HEK293T (cell line): ENCODE measurements at regions not wholly inside any gene's neighbourhood (a gene's known extent, or its start where the extent isn't known, plus 50 kb on each side); places are given as distances from the start of the nearest gene placed in this dataset.

Source experiments
- CTCF ChIA-PET: fragments of 350-600 bp; formaldehyde crosslinking; extraction: SDS; loops from one replicate; lab custom pipeline; 2021; ENCODE audit warnings: antibody characterized with exemption, inconsistent platforms; lab: Yijun Ruan, JAX
- POLR2A ChIA-PET: fragments of 350-600 bp; formaldehyde crosslinking; extraction: SDS; loops from one replicate; lab custom pipeline; 2020; ENCODE audit warnings: antibody characterized with exemption, inconsistent platforms; lab: Yijun Ruan, JAX
- DNase-seq: peaks from one replicate; pipeline ENCODE4 v3.0.0; 2012; ENCODE audit warnings: mixed read lengths; ENCODE audit errors: extremely low spot score
- ARNT ChIP-seq: fragments of 450-650 bp; IDR thresholded peaks from 2 replicates; pipeline ENCODE4 v1.6.1; 2017; ENCODE audit warnings: mild to moderate bottlenecking
- BHLHE40 ChIP-seq: fragments of 450-650 bp; IDR thresholded peaks from 2 replicates; pipeline ENCODE4 v1.6.1; 2016; ENCODE audit warnings: mild to moderate bottlenecking, moderate library complexity, borderline replicate concordance
- CTBP1 ChIP-seq: fragments of 450-650 bp; IDR thresholded peaks from 2 replicates; pipeline ENCODE4 v1.6.1; 2016; ENCODE audit warnings: borderline replicate concordance
- ELF4 ChIP-seq: fragments of 450-650 bp; IDR thresholded peaks from 2 replicates; pipeline ENCODE4 v1.6.1; 2017; ENCODE audit warnings: antibody characterized with exemption
- FOXA1 ChIP-seq: fragments of 450-650 bp; IDR thresholded peaks from 2 replicates; pipeline ENCODE4 v1.6.1; 2016; ENCODE audit warnings: mild to moderate bottlenecking
- FOXK2 ChIP-seq: fragments of 450-650 bp; IDR thresholded peaks from 2 replicates; pipeline ENCODE4 v1.6.1; 2016; ENCODE audit warnings: mild to moderate bottlenecking
- FOXM1 ChIP-seq: fragments of 450-650 bp; IDR thresholded peaks from 2 replicates; pipeline ENCODE4 v1.6.1; 2017; ENCODE audit warnings: mild to moderate bottlenecking, borderline replicate concordance
- HDGF ChIP-seq: fragments of 450-650 bp; IDR thresholded peaks from 2 replicates; pipeline ENCODE4 v1.6.1; 2017; ENCODE audit warnings: antibody characterized with exemption, borderline replicate concordance
- L3MBTL2 ChIP-seq: fragments of 450-650 bp; conservative IDR thresholded peaks from 2 replicates; pipeline ENCODE4 v1.6.1; 2016; ENCODE audit warnings: mild to moderate bottlenecking
- LEF1 ChIP-seq: fragments of 450-650 bp; IDR thresholded peaks from 2 replicates; pipeline ENCODE4 v1.6.1; 2017; ENCODE audit warnings: mild to moderate bottlenecking, borderline replicate concordance
- NFRKB ChIP-seq: fragments of 450-650 bp; IDR thresholded peaks from 2 replicates; pipeline ENCODE4 v1.6.1; 2016; ENCODE audit warnings: mild to moderate bottlenecking, moderate library complexity
- PKNOX1 ChIP-seq: fragments of 450-650 bp; IDR thresholded peaks from 2 replicates; pipeline ENCODE4 v1.6.1; 2016
- SP1 ChIP-seq: fragments of 450-650 bp; IDR thresholded peaks from 2 replicates; pipeline ENCODE4 v1.6.1; 2017
- SUZ12 ChIP-seq: fragments of 450-650 bp; IDR thresholded peaks from 2 replicates; pipeline ENCODE4 v1.6.1; 2016; ENCODE audit warnings: mild to moderate bottlenecking
- TARDBP ChIP-seq: fragments of 450-650 bp; IDR thresholded peaks from 2 replicates; pipeline ENCODE4 v1.6.1; 2016
- ZNF384 ChIP-seq: fragments of 450-650 bp; IDR thresholded peaks from 2 replicates; pipeline ENCODE4 v1.6.1; 2016

- TF ChIP-seq SUZ12 (no peak), CTBP1 (no peak), FOXK2 (no peak), TARDBP (no peak), PKNOX1 (no peak), FOXA1 (no peak), HDGF (no peak), LEF1 (no peak), ARNT (no peak), ZNF384 (no peak), SP1 (no peak), NFRKB (no peak), BHLHE40 (no peak), ELF4 (no peak), FOXM1 (no peak)
- CTCF ChIA-PET: interaction anchor here (0.6 kb wide), 1 partner anchor 803 kb away, joined by 3 read pairs; no protein-coding TSS in a partner anchor
- POLR2A ChIA-PET: no interaction called here
- no peak for DNase-seq
Observed at GRCh38 chr6:140079328-140079727, 704.9 kb upstream of the CITED2 start.

GRCh38 chr6:140078561-140079125 lies 704.2 kb upstream of the CITED2 start:
- ChIA-PET POLR2A (no interaction called here), CTCF (no interaction called here)
- no peak for DNase-seq
- TF ChIP-seq ELF4: no peak
- TF ChIP-seq FOXK2: no peak
- no peak for TF ChIP-seq SP1
- no peak for TF ChIP-seq LEF1
- no peak for TF ChIP-seq NFRKB
- no peak for TF ChIP-seq L3MBTL2
- TF ChIP-seq FOXA1: no peak
- TF ChIP-seq BHLHE40: no peak
- no peak for TF ChIP-seq ZNF384
- no peak for TF ChIP-seq CTBP1
- TF ChIP-seq HDGF: no peak
- TF ChIP-seq SUZ12: no peak
- no peak for TF ChIP-seq PKNOX1
- TF ChIP-seq FOXM1: no peak
- TF ChIP-seq ARNT: no peak
- TF ChIP-seq TARDBP: no peak

GRCh38 chr6:140077827-140078560 lies 703.5 kb upstream of the CITED2 start:
- CTCF ChIA-PET: no interaction called here
- TF ChIP-seq HDGF: no peak
- TF ChIP-seq FOXK2: no peak
- no peak for TF ChIP-seq ZNF384
- TF ChIP-seq SP1: no peak
- TF ChIP-seq ARNT: no peak
- no peak for TF ChIP-seq ELF4
- no peak for TF ChIP-seq BHLHE40
- TF ChIP-seq FOXM1: no peak
- TF ChIP-seq FOXA1: no peak
- TF ChIP-seq NFRKB: no peak
- TF ChIP-seq TARDBP: no peak
- TF ChIP-seq PKNOX1: no peak
- no peak for TF ChIP-seq LEF1
- TF ChIP-seq SUZ12: no peak
- TF ChIP-seq L3MBTL2: no peak
- TF ChIP-seq CTBP1: no peak
- POLR2A ChIA-PET: no interaction called here
- DNase-seq: no peak

GRCh38 chr6:140076105-140076504 lies 701.7 kb upstream of the CITED2 start:
- DNase-seq: no peak
- ChIA-PET CTCF (no interaction called here), POLR2A (no interaction called here)
- TF ChIP-seq ZNF384 (no peak), BHLHE40 (no peak), FOXM1 (no peak), ARNT (no peak), FOXK2 (no peak), CTBP1 (no peak), SP1 (no peak), LEF1 (no peak), TARDBP (no peak), NFRKB (no peak), FOXA1 (no peak), SUZ12 (no peak)

- TF ChIP-seq PKNOX1 (no peak), CTBP1 (no peak), SP1 (no peak), SUZ12 (no peak), ARNT (no peak), FOXA1 (no peak), FOXM1 (no peak), BHLHE40 (no peak), TARDBP (no peak)
- no peak for DNase-seq
- POLR2A ChIA-PET: no interaction called here
- CTCF ChIA-PET: no interaction called here
Observed at GRCh38 chr6:140073456-140073855, 699.0 kb upstream of the CITED2 start.
